Amygdala (tissue), 56 donors: ENCODE measurements at regions not wholly inside any gene's neighbourhood (a gene's known extent, or its start where the extent isn't known, plus 50 kb on each side); places are given as distances from the start of the nearest gene placed in this dataset.

Experiments
- DNase-seq, 56 donors: peaks; one replicate each; lab custom pipeline; 2025; lab: John Stamatoyannopoulos, UW

DNA sequence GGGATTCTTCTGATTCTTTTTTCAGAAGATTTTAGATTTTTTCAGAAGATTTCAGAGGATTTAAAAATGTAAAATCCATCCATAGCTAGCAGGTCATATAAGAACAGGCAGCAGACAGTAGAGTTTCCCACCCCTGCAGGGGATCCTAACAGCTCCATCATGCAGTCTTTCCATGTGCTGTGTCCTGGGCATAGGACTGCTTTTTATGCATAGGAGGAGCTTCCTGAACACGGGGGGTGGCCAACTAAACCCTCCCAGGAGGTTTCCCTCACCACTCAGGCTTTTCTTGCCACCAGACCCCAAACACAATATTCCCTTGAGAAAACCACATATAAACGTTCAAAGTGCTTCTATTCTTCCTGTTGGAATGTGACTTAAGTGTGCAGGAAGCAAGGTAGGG lies 90.1 kb upstream of the TNR start:
- DNase-seq: no peak

DNA sequence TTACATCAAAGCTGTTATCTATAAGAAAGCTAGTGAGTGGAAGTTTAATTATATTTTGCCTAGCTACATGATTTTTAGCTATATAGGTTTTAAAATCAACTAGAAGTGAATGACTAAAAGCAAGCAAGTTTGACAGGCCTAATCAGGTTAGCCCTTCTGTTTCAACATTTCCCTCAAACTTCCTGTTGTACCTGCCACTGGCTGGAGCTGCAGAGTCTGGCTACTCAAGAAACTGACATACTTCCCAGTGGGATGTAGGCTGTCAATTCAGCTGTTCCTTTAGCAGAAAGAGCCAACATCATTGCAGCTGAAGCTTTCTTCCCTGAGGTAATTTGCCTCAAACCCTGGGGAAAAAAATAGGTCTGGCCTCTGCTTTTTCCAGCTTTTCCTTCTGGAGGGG lies 87.1 kb upstream of the TNR start:
- no peak for DNase-seq

DNA sequence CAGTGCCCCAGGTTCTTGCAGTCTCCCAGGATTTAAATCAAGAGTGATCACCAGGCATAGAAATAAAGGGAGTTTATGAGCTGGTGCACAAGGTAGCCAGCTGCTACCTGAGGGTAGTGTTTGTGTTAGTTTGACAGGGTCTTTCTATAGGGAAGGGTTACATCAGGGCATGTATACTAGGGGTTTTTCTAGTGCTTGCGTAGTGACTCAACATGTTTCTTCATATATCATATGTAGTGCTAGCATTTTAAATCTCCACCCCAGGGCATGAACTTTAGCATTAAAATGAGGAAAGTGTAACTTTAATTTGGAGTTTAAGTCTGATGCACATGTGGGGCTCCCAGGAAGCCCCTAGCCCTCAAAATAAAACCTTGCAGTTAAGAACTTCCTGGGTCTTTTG lies 86.5 kb upstream of the TNR start:
- DNase-seq: no peak

DNA sequence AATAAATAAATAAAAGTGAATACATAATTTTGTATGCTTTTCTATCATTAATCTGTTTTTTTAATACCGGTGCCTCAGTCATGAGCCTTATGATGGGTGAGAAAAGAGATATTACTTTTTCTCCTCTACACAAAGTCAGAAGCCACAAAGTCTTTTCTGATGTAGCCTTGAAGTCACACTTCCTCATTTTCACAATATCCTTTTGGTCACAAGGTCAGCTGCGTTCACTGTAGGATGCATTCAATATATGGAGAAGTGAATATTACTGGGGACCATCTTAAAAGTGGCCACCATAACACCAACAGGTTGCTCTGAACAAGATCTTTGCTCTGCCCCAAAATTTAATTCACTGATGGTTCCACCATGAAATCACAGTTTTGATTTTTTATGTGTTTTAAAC lies 83.3 kb upstream of the TNR start:
- no peak for DNase-seq

DNA sequence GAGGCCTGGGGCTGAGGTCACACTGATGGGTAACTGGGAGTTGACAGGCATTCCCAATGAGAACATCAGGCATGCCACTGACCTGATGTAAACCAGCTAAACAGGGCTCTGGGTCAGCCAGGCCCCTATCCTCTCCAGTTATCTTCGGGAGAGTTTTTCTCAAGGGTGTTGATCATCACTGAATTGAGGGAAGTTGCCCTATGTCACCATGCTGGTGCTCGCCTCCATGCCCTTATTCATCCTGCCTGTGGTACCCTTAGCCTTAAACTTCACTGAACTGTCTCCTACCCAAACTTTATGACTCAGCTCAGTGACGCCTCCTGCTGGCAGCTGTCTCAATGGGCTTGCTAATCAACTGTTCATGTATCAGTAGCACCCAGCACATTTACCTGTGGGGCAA lies 80.7 kb upstream of the TNR start:
- no peak for DNase-seq

DNA sequence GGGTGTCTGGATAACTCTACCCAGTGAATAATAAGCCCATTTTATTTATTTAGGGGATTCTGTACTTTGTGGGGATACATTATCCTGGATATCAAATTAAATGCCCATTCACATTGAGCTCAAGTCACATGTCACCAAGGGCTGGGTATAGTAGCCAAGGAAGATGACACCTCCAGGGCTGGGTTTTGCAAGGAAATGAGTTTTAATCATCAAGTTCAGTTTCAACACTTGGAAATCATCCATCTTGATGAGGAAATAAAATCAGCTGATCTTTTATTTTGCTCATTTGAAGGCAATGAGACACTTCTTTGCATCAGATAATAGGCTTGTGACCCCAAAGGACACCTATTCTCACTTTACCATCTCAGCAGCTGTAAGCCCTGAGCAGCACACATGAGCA lies 80.0 kb upstream of the TNR start:
- DNase-seq: no peak

DNA sequence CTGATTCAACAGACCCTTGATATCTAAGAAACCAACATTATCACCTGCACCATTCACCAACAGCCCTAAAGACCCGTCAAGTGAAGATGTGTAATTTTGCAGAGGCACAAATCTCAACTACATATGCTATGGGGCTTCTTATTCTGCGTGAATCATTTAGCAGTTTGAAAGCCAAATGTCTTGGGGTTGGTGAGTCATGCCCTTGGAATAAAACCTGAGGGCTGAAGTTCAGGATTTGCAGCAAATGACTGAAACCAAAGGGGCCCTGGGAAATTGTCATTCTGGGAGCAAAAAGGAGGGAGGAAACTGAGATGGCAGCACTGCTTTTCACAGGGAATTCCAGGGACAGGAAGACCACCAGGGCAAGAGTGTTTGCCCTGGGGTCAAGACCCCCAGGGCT lies 79.2 kb upstream of the TNR start:
- DNase-seq: no peak

DNA sequence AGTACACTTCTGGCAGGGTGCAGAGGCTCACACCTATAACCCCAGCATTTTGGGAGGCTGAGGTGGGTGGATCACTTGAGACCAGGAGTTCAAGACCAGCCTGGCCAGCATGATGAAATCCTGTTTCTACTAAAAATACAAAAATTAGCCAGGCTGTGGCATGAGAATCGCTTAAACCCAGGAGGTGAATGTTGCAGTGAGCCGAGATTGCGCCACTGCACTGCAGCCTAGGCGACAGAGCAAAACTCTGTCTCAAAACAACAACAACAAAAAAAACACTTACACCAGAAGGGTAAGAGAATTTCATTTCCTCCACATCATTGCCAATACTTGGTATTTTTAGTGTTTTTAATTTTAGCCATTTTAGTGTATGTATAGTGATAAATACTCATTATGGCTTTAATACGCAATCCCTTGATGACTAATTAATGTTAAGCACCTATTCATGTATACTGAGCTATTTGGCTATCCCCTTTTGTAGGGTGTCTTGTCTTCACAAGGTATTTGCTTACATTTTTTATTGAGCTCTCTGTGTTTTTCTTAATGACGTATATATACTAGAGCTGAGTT lies 77.1 kb upstream of the TNR start:
- no peak for DNase-seq

DNA sequence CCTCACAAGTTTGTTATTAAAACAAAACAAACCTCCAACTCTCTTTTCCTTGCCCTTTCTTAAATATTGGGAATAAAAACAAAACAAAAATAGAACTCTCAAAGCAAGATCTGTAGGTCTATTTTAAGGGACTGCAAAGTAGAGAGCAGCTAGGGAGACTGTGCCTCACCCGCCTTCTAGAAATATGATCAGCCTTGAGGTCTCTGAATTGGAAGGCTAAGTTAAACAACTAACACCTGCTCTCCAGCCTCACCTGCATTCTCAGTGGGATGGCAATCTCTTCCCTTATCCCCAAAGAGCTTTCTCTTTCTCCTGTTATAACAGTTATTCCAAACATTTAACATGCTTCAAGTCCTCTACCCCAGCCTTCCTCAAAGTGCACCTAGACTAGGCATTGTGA lies 75.5 kb upstream of the TNR start:
- DNase-seq: peak in 1 of 56 donors; percentile 4

DNA sequence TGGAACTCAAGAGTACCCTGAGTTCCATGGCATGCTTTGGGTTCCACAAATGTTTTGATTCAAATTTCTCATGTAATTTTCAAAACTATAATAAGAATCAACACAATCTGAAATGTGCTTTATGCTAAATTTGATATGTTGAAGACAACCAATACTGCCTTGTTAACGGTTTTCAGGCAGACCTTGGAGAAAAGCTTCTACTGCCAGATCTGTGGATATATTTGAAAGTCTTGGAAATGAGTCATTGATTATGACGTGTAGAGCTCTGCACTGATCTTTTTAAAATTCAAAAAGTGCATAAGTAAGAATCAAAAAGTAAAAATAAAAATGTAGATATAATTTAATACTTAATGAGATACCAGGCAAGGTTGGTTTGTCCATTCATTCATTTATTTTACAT lies 74.0 kb upstream of the TNR start:
- DNase-seq: no peak

DNA sequence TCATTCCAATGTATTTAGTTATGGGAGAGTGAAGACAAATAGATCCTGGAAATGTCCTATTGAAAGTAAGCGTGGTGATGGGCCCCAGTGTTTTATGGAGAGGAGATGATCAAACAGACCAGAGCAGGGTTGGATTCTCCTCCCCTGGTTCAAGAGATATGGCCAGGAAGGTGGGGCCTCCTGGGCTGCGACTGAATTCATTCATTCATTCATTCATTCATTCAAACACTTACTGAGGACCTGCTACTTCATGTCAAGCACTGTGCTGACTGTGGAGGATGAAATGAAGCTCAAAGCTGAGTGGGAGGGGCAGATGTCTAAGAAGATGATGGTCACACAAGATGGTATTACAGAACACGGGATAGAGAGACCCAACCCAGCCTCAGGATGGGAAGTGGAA lies 71.5 kb upstream of the TNR start:
- no peak for DNase-seq

DNA sequence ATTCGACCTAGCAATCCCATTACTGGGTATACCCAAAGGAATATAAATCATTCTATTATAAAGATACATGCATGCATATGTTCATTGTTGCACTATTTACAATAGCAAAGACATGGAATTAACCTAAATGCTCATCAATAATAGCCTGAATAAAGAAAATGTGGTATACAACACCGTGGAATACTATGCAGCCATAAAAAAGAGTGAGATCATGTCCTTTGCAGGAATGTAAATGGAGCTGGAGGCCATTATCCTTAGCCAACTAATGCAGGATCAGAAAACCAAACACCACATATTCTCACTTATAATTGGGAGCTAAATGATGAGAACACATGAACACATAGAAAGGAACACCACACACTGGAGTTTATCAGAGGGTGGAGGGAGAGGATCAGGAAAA lies 69.5 kb upstream of the TNR start:
- DNase-seq: no peak

DNA sequence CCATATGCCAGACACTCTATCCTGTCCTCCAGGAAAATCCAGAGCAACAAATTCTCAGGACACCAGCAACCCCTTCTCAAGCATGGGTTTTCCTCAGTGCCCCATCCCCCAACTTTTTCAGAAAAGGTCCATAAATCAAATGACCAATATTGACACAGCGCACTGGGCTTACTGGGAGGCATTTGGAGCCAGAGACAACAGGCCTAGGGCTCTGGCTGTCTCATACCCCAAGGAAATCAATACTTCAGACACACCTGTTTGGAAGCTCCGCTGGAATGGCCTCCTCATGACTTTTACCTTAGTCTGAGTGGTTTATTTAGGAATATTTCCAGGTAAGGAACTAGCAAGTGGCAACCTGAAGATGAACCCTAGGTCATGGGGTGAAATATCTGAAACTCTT lies 66.9 kb upstream of the TNR start:
- no peak for DNase-seq

DNA sequence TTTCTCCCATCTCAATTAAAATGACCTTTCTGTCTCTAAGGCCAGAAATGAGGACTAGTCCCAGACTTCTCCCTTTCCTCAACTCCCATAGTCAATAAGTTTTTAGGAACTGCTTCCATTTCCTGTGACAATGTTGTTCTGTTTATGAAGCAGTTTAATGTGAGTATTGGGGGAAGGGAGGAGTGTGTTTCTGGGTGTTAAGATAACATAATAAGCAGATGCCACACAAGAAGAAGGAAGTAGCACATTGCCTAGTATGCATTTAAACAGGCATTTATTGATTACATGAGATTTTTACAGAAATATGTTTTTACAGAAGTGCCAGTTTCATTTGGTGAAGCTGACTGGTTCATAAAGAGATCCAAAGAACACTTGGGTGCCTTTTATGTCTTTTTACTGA lies 65.6 kb upstream of the TNR start:
- DNase-seq: no peak

DNA sequence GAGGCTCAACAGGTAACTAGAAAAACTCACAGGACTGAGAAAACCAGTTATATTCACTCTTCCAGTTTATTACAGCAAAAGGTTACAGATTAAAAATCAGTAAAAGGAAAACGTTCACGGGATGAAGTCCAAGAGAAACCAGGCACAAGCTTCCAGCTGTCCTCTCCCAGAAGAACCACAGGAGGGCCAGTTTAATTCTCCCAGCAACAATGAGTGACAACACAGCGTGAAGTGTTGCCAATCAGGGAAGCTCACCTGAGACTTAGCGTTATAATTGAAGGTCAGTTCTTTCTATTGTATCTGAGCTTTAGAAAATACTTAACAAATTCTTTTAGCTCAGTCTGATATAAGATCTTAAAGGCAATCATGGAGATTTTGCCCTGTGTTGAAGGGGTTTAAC lies 65.2 kb upstream of the TNR start:
- DNase-seq: no peak

DNA sequence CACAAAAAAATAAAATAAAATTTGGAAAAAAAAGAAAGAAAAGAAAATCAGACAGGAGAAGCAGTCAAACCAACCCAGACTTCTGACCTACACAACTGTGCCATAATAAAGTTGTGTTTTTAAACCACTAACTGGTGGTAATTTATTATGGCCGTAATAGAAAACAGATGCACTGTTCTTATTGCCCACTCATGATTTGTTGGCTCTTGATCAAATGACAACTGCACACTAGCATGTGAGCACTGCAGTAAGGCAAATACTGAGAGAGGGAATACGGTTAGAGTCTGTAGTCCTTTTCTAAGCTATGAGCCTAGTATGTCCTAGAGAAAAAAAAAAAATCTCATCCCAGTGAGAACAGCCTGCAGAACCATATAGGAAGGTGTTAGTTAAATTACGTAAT lies 61.2 kb upstream of the TNR start:
- DNase-seq: no peak

DNA sequence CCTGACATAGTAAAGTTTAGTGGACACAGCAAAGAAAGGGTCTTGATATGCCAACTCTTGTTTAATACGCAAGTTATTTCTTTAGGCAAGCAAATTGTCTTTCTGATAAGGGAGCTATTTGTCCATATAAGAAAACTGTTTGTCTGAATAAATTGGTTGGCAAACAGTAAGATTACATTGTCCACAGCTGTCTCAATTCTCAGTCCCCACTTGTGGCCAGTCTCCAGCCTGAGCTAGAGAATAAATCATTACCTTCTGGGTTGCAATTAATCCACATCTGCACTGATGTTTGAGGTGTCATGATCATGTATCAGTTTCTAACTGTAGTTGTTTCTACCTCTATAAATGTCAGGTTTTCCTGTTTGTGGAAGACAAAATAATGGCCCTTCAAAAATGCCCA lies 60.0 kb upstream of the TNR start:
- no peak for DNase-seq

DNA sequence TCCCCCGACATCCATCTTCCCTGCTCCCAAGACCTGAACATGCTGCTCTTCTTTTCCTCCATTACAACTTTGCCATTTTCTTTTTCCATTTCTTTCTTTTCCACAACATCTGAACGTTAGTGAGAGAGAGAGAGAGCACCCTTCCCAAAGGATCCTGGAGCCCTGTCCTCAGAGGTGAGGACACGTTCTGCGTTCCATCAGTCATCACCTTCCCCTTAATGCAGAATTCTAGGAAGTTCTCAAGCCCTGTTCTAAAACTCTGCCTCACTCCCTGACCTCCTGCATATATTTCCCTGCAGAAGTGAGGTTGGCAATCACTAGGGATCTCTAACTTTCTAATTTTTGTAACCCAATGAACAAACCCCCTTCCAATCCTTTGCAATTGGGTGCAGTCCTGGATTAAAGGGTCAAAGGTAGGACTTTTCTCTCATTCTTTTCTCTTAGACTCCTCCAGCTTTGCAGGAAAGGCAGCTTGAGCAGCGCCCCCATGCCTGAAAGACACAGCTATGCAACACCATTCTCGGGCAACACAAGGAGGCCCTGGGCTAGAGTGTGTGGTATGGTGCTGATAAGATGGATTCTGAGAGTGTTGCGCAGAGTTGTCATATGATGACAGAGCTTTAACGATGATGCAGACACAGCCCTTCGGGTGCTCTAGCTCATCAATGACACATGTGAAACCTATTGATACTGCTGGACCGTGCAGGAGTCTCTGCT lies 59.2 kb upstream of the TNR start:
- no peak for DNase-seq

DNA sequence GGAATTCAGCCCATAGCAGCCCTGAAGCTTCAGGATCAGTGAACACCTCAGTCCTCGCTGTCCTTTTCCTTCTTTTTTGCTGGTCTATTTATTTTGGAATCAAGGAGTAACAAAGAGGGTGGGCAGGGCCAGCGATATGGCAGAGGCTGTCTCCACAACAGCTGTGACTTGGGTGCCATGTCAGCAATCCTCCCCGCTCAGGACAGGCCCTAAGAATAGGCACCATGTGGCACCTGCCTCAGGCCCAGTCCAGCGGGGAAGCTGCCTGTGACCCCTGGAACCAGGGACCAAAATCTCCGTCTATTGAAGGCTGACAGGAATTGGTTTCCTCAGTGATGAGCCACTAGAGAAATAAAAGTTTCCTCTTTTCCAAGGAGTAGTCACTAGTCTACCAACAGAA lies 58.6 kb upstream of the TNR start:
- DNase-seq: no peak

DNA sequence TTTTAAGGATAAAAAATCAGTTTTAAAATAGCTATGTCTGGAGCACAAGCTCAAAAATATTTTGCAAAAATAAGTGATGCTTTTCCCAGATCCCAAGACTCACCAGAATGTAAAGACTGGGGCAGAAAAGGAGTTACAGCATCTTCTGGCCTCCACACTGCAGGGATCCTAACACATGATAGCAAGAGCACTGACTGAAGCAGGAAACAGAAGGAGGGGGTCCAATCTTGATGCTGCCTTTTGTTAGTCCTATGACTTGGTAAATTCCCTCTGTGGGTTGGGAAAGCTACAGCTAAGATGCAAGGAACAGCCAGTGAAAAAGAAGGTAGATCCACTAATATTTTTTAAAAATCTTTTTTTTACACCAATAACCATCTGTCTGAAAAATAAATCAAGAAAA lies 54.2 kb upstream of the TNR start:
- no peak for DNase-seq

DNA sequence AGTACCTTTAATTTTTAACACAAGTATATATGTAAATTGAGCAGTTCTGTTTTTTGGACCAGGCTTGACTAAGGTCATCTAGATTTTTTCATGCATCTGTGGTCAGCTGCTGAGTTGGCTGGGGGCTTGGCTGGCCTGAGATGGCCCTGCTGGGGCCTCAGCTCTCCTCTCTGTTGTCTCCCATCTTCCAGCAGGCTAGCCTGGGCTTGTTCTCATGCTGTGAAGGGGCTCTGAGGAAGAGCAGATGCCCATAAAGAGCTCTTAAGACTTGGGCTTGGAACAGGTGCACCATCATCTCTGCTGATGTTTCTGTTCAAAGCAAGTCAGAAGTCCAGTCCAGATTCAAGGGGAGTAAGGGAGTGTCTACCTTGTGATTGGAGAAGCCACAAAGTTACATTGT lies 51.2 kb upstream of the TNR start:
- no peak for DNase-seq

DNA sequence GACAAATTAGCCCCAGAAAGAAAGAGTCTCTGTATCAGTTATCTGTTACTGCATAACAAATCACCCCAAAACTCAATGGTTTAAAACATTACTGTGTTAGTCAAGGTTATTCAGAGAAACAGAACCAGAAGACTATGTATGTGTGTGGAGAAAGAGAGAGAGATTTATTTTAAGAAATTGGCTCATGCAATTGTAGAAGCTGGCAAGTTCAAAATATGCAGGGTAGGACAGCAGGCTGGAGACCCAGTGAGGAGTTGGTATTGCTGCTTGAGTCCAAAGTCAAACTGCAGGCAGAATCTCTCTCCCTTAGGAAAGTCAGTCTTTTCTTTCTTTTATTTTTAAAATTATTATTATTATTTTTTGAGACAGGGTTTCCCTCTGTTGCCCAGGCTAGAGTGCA lies 50.2 kb upstream of the TNR start:
- no peak for DNase-seq
